ENCODE measurements at regions not wholly inside any gene's neighbourhood (a gene's known extent, or its start where the extent isn't known, plus 50 kb on each side); places are given as distances from the start of the nearest gene placed in this dataset.

DNA sequence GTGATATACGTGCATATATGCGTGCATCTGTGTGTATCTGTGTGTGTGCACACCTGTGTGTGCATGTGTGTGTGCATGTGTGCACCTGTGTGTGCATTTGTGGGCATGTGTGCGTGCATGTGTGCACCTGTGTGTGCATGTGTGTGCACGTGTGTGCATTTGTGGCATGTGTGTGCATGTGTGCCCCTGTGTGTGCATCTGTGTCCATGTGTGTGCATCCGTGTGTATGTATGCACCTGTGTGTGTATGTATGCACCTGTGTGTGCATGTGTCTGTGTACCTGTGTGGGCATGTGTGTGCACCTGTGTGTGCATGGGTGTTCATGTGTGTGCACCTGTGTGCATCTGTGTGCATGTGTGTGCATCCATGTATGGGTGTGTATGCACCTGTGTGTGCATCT lies 167.8 kb upstream of the SFSWAP start:
- Histone ChIP-seq H3K9me3 (ENCODE audit: control insufficient read depth in 3 of 3, low read length in 3 of 3) (no peaks in the 10 kb centered on the region), H3K27ac (ENCODE audit: low read depth, low read length) (no peak overlapping the region), H3K27me3 (ENCODE audit: control insufficient read depth in 3 of 3, insufficient read depth in 3 of 3, low read length in 3 of 3) (peaks cover 0 to 12% (median 9%) of the 10 kb centered on the region in 3 donors), H3K4me3 (ENCODE audit: low read length in 3 of 3) (no peak overlapping the region), H3K4me1 (ENCODE audit: control insufficient read depth in 3 of 3, insufficient read depth in 3 of 3, low read length in 3 of 3) (no peaks in the 10 kb centered on the region), H3K9ac (ENCODE audit: low read depth in 1 of 3, low read length in 3 of 3) (no peak overlapping the region), H3K36me3 (ENCODE audit: control insufficient read depth in 3 of 3, insufficient read depth in 3 of 3, low read length in 3 of 3) (no peaks in the 10 kb centered on the region)

- no peaks in the 10 kb centered on the region for H3K36me3 ChIP-seq (ENCODE audit: control insufficient read depth in 3 of 3, insufficient read depth in 3 of 3, low read length in 3 of 3)
- H3K4me3 ChIP-seq (ENCODE audit: low read length in 3 of 3): no peak overlapping the region
- H3K27me3 ChIP-seq (ENCODE audit: control insufficient read depth in 3 of 3, insufficient read depth in 3 of 3, low read length in 3 of 3): peaks cover 0 to 12% (median 11%) of the 10 kb centered on the region in 3 donors
- H3K27ac ChIP-seq (ENCODE audit: low read depth, low read length): no peak overlapping the region
- H3K9ac ChIP-seq (ENCODE audit: low read depth in 1 of 3, low read length in 3 of 3): no peak overlapping the region
- no peaks in the 10 kb centered on the region for H3K4me1 ChIP-seq (ENCODE audit: control insufficient read depth in 3 of 3, insufficient read depth in 3 of 3, low read length in 3 of 3)
- H3K9me3 ChIP-seq (ENCODE audit: control insufficient read depth in 3 of 3, low read length in 3 of 3): no peaks in the 10 kb centered on the region
Observed at GRCh38 chr12:131547555-131547954, 163.3 kb upstream of the SFSWAP start.

- Histone ChIP-seq H3K9me3 (ENCODE audit: control insufficient read depth in 3 of 3, low read length in 3 of 3) (no peaks in the 10 kb centered on the region), H3K27me3 (ENCODE audit: control insufficient read depth in 3 of 3, insufficient read depth in 3 of 3, low read length in 3 of 3) (peaks cover 0 to 10% (median 2%) of the 10 kb centered on the region in 3 donors), H3K9ac (ENCODE audit: low read depth in 1 of 3, low read length in 3 of 3) (no peak overlapping the region), H3K27ac (ENCODE audit: low read depth, low read length) (no peak overlapping the region), H3K36me3 (ENCODE audit: control insufficient read depth in 3 of 3, insufficient read depth in 3 of 3, low read length in 3 of 3) (no peaks in the 10 kb centered on the region), H3K4me3 (ENCODE audit: low read length in 3 of 3) (no peak overlapping the region), H3K4me1 (ENCODE audit: control insufficient read depth in 3 of 3, insufficient read depth in 3 of 3, low read length in 3 of 3) (no peaks in the 10 kb centered on the region)
Observed at GRCh38 chr12:131550121-131550520, 160.8 kb upstream of the SFSWAP start.

DNA sequence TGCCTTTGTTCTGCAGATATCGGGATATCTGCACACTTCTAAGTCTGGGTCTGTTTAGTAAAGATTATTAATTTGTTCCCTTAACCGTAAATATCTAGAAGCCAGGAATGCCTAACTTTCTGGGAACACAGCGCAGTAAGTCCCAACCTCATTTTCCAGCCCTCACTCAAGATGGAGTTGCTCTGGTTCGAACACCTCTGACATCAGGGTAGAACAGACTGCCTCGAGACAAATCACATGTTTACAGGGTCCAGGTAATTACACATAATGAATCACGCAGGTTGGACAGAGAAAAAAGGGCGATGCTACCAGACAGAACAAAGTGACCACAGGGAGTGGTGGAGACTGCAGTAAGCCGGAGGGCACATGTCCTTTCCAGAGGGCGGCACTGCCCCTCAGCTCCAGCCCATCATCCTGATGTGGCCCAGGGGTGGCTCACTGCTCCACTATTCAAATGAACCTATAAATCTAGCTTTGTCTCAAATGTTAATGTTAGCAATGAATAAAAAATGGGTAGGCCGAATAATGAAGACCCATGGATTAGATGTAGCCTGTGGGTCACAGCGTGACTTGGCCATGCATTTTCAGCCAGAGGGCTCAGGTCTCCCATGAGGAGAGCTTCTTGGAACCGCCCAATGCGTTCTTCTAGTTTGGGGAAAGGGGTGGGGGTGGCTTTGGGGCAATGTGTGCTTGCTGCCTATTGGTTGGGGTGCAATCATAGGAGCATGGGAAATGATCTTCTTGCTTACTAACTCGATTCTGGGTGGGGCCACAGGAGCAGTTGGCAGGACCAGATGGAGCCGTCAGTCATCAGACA lies 159.0 kb upstream of the SFSWAP start:
- Histone ChIP-seq H3K9ac (ENCODE audit: low read depth in 1 of 3, low read length in 3 of 3) (no peak overlapping the region), H3K4me1 (ENCODE audit: control insufficient read depth in 3 of 3, insufficient read depth in 3 of 3, low read length in 3 of 3) (no peaks in the 10 kb centered on the region), H3K36me3 (ENCODE audit: control insufficient read depth in 3 of 3, insufficient read depth in 3 of 3, low read length in 3 of 3) (no peaks in the 10 kb centered on the region), H3K27ac (ENCODE audit: low read depth, low read length) (no peak overlapping the region), H3K4me3 (ENCODE audit: low read length in 3 of 3) (no peak overlapping the region), H3K9me3 (ENCODE audit: control insufficient read depth in 3 of 3, low read length in 3 of 3) (no peaks in the 10 kb centered on the region), H3K27me3 (ENCODE audit: control insufficient read depth in 3 of 3, insufficient read depth in 3 of 3, low read length in 3 of 3) (peaks cover 3 to 14% (median 9%) of the 10 kb centered on the region in 3 donors)

GRCh38 chr12:131552492-131552863 lies 158.4 kb upstream of the SFSWAP start:
- Histone ChIP-seq H3K36me3 (ENCODE audit: control insufficient read depth in 3 of 3, insufficient read depth in 3 of 3, low read length in 3 of 3) (no peaks in the 10 kb centered on the region), H3K4me1 (ENCODE audit: control insufficient read depth in 3 of 3, insufficient read depth in 3 of 3, low read length in 3 of 3) (no peaks in the 10 kb centered on the region), H3K27me3 (ENCODE audit: control insufficient read depth in 3 of 3, insufficient read depth in 3 of 3, low read length in 3 of 3) (peaks cover 6 to 11% (median 9%) of the 10 kb centered on the region in 3 donors), H3K27ac (ENCODE audit: low read depth, low read length) (no peak overlapping the region), H3K9me3 (ENCODE audit: control insufficient read depth in 3 of 3, low read length in 3 of 3) (no peaks in the 10 kb centered on the region), H3K9ac (ENCODE audit: low read depth in 1 of 3, low read length in 3 of 3) (no peak overlapping the region), H3K4me3 (ENCODE audit: low read length in 3 of 3) (no peak overlapping the region)

GRCh38 chr12:131553096-131553777 lies 157.7 kb upstream of the SFSWAP start:
- Histone ChIP-seq H3K4me1 (ENCODE audit: control insufficient read depth in 3 of 3, insufficient read depth in 3 of 3, low read length in 3 of 3) (no peaks in the 10 kb centered on the region), H3K27ac (ENCODE audit: low read depth, low read length) (no peak overlapping the region), H3K36me3 (ENCODE audit: control insufficient read depth in 3 of 3, insufficient read depth in 3 of 3, low read length in 3 of 3) (no peaks in the 10 kb centered on the region), H3K27me3 (ENCODE audit: control insufficient read depth in 3 of 3, insufficient read depth in 3 of 3, low read length in 3 of 3) (peaks cover 6 to 15% (median 9%) of the 10 kb centered on the region in 3 donors), H3K9ac (ENCODE audit: low read depth in 1 of 3, low read length in 3 of 3) (no peak overlapping the region), H3K9me3 (ENCODE audit: control insufficient read depth in 3 of 3, low read length in 3 of 3) (no peaks in the 10 kb centered on the region), H3K4me3 (ENCODE audit: low read length in 3 of 3) (no peak overlapping the region)

DNA sequence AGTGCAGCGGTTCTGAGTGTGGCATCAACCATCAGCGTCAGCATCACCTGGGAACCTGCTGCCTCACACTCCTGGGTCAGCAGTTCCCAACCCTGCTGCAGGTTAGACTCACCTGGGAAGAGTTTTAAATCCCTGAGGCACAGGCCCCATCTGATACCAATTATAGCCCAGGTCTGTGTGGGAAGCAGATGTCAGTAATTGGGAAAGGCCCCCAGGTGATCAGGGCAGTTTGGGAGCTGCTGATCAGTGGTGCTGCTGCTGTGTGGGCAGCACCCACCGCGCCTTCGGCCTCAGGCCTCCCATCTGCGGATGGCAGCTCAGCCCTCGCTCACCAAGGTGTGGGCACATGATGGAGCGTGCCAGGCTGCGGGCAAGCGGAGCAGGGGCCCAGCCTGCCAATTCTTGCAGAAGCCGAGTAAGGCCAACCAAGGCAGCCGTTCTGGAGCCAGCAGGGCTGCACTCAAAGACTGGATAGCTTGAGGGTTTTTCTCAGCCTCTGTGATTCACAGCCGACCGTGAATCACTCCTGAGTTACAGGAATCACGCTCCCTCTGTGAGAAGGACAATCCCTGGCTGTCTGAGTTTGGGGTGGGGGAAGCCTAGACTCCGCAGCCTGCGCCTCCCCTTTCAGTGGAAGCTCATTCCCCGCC lies 155.6 kb upstream of the SFSWAP start:
- H3K27me3 ChIP-seq (ENCODE audit: control insufficient read depth in 3 of 3, insufficient read depth in 3 of 3, low read length in 3 of 3): peaks cover 6 to 16% (median 7%) of the 10 kb centered on the region in 3 donors
- H3K27ac ChIP-seq (ENCODE audit: low read depth, low read length): no peak overlapping the region
- H3K36me3 ChIP-seq (ENCODE audit: control insufficient read depth in 3 of 3, insufficient read depth in 3 of 3, low read length in 3 of 3): no peaks in the 10 kb centered on the region
- no peak overlapping the region for H3K9ac ChIP-seq (ENCODE audit: low read depth in 1 of 3, low read length in 3 of 3)
- no peaks in the 10 kb centered on the region for H3K9me3 ChIP-seq (ENCODE audit: control insufficient read depth in 3 of 3, low read length in 3 of 3)
- no peaks in the 10 kb centered on the region for H3K4me1 ChIP-seq (ENCODE audit: control insufficient read depth in 3 of 3, insufficient read depth in 3 of 3, low read length in 3 of 3)
- no peak overlapping the region for H3K4me3 ChIP-seq (ENCODE audit: low read length in 3 of 3)

GRCh38 chr12:131555866-131556265 lies 155.0 kb upstream of the SFSWAP start:
- Histone ChIP-seq H3K9me3 (ENCODE audit: control insufficient read depth in 3 of 3, low read length in 3 of 3) (no peaks in the 10 kb centered on the region), H3K4me3 (ENCODE audit: low read length in 3 of 3) (no peak overlapping the region), H3K27me3 (ENCODE audit: control insufficient read depth in 3 of 3, insufficient read depth in 3 of 3, low read length in 3 of 3) (peaks cover 6 to 16% (median 7%) of the 10 kb centered on the region in 3 donors), H3K36me3 (ENCODE audit: control insufficient read depth in 3 of 3, insufficient read depth in 3 of 3, low read length in 3 of 3) (no peaks in the 10 kb centered on the region), H3K4me1 (ENCODE audit: control insufficient read depth in 3 of 3, insufficient read depth in 3 of 3, low read length in 3 of 3) (no peaks in the 10 kb centered on the region), H3K9ac (ENCODE audit: low read depth in 1 of 3, low read length in 3 of 3) (no peak overlapping the region), H3K27ac (ENCODE audit: low read depth, low read length) (no peak overlapping the region)

DNA sequence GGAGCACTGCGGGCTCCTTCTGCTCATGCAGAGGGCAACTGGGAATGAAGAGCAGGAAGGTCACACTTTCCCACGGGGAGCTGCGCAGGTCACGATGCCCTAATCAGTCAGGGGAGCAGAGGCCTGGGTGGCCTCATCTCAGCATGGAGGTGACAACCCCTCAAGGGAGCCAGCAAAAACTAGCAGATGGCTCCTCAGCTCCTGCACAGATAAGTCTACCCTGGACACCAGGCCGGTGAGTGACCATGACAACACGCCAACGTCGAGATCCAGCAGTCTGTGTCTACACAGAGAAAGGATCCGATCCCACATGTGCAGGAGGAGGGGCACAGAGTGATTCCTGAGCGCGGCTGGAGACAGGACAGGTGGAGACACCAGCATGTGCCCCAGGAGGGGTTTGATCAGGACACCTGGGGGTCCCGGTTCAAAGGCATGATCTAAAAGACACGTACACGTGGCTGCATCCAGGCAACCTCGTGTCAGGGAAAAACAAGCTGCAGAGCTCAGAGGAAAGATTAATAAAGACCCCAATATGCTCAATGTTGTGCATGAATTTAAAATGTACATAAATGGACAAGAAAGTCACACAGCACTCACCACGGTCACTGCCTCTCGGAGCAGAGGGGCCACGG lies 153.7 kb upstream of the SFSWAP start:
- no peak overlapping the region for H3K4me3 ChIP-seq (ENCODE audit: low read length in 3 of 3)
- H3K36me3 ChIP-seq (ENCODE audit: control insufficient read depth in 3 of 3, insufficient read depth in 3 of 3, low read length in 3 of 3): no peaks in the 10 kb centered on the region
- no peak overlapping the region for H3K9ac ChIP-seq (ENCODE audit: low read depth in 1 of 3, low read length in 3 of 3)
- no peak overlapping the region for H3K27ac ChIP-seq (ENCODE audit: low read depth, low read length)
- H3K9me3 ChIP-seq (ENCODE audit: control insufficient read depth in 3 of 3, low read length in 3 of 3): no peaks in the 10 kb centered on the region
- H3K27me3 ChIP-seq (ENCODE audit: control insufficient read depth in 3 of 3, insufficient read depth in 3 of 3, low read length in 3 of 3): peaks cover 6 to 16% (median 7%) of the 10 kb centered on the region in 3 donors
- H3K4me1 ChIP-seq (ENCODE audit: control insufficient read depth in 3 of 3, insufficient read depth in 3 of 3, low read length in 3 of 3): no peaks in the 10 kb centered on the region

Measured in skeletal muscle tissue (tissue), 3 donors.